ENCODE measurements at regions not wholly inside any gene's neighbourhood (a gene's known extent, or its start where the extent isn't known, plus 50 kb on each side); places are given as distances from the start of the nearest gene placed in this dataset.
"Not testable (repeated sequence)": the region's sequence is repeated elsewhere in the genome, so short reads cannot be mapped to it uniquely, and the experiment has no call there.

- DNase-seq (ENCODE audit: low read depth in 3 of 3), result no peak
Measured at GRCh38 chr3:70738291-70738681, 425.8 kb upstream of the MDFIC2 start.

- no peak for DNase-seq (ENCODE audit: low read depth in 3 of 3)
Measured at GRCh38 chr3:70737666-70738290, 425.3 kb upstream of the MDFIC2 start.

GRCh38 chr3:70736009-70736408 is 423.6 kb upstream of the MDFIC2 start:
- no peak for DNase-seq (ENCODE audit: low read depth in 3 of 3)

GRCh38 chr3:70734756-70735155 is 422.3 kb upstream of the MDFIC2 start:
- no peak for DNase-seq (ENCODE audit: low read depth in 3 of 3)

GRCh38 chr3:70731046-70731445 is 418.6 kb upstream of the MDFIC2 start:
- no peak for DNase-seq (ENCODE audit: low read depth in 3 of 3)

- DNase-seq (ENCODE audit: low read depth in 3 of 3), result no peak
Measured at GRCh38 chr3:70729845-70730244, 417.4 kb upstream of the MDFIC2 start.

- DNase-seq (ENCODE audit: low read depth in 3 of 3), result no peak
Measured at GRCh38 chr3:70728311-70728710, 415.9 kb upstream of the MDFIC2 start.

GRCh38 chr3:70726961-70727360 is 414.5 kb upstream of the MDFIC2 start:
- DNase-seq (ENCODE audit: low read depth in 3 of 3), result no peak

GRCh38 chr3:70726096-70726938 is 413.9 kb upstream of the MDFIC2 start:
- no peak for DNase-seq (ENCODE audit: low read depth in 3 of 3)

- DNase-seq (ENCODE audit: low read depth in 3 of 3), result no peak
Measured at GRCh38 chr3:70722018-70722417, 409.6 kb upstream of the MDFIC2 start.

- no peak for DNase-seq (ENCODE audit: low read depth in 3 of 3)
Measured at GRCh38 chr3:70716832-70717231, 404.4 kb upstream of the MDFIC2 start.

- no peak for DNase-seq (ENCODE audit: low read depth in 3 of 3)
Measured at GRCh38 chr3:70712449-70713082, 400.1 kb upstream of the MDFIC2 start.

GRCh38 chr3:70703305-70704102 is 391.1 kb upstream of the MDFIC2 start:
- no peak for DNase-seq (ENCODE audit: low read depth in 3 of 3)

- no peak for DNase-seq (ENCODE audit: low read depth in 3 of 3)
Measured at GRCh38 chr3:70702132-70702531, 389.7 kb upstream of the MDFIC2 start.

- DNase-seq (ENCODE audit: low read depth in 3 of 3), result no peak
Measured at GRCh38 chr3:70684701-70685100, 372.3 kb upstream of the MDFIC2 start.

- not testable (repeated sequence) for DNase-seq (ENCODE audit: low read depth in 3 of 3)
Measured at GRCh38 chr3:70675810-70676209, 363.4 kb upstream of the MDFIC2 start.

- DNase-seq (ENCODE audit: low read depth in 3 of 3), result no peak
Measured at GRCh38 chr3:70658513-70659310, 346.3 kb upstream of the MDFIC2 start.

GRCh38 chr3:70657454-70657853 is 345.0 kb upstream of the MDFIC2 start:
- DNase-seq (ENCODE audit: low read depth in 3 of 3), result no peak

GRCh38 chr3:70647823-70648222 is 335.4 kb upstream of the MDFIC2 start:
- no peak for DNase-seq (ENCODE audit: low read depth in 3 of 3)

GRCh38 chr3:70647094-70647493 is 334.7 kb upstream of the MDFIC2 start:
- DNase-seq (ENCODE audit: low read depth in 3 of 3), result no peak

GRCh38 chr3:70646635-70647034 is 334.2 kb upstream of the MDFIC2 start:
- no peak for DNase-seq (ENCODE audit: low read depth in 3 of 3)
